Astrocyte (in vitro differentiated cells and primary cell): ENCODE measurements at regions not wholly inside any gene's neighbourhood (a gene's known extent, or its start where the extent isn't known, plus 50 kb on each side); places are given as distances from the start of the nearest gene placed in this dataset.

Experiments
- EZH2 ChIP-seq: IDR thresholded peaks from 2 replicates; pipeline ENCODE4 v1.6.1; 2012; ENCODE audit warnings: mild to moderate bottlenecking, low read length, inconsistent platforms; ENCODE audit not compliant: insufficient read depth
- TF ChIP-seq, protein P1 (sequence below): IDR thresholded peaks from 2 replicates; pipeline ENCODE4 v1.5.1; 2011; ENCODE audit warnings: low read depth, mild to moderate bottlenecking, inconsistent platforms, low read length, moderate library complexity; ENCODE audit not compliant: insufficient read depth

GRCh38 chr16:64202571-64202970, 919.3 kb downstream of the CDH11 start:
- TF ChIP-seq, protein P1, sequence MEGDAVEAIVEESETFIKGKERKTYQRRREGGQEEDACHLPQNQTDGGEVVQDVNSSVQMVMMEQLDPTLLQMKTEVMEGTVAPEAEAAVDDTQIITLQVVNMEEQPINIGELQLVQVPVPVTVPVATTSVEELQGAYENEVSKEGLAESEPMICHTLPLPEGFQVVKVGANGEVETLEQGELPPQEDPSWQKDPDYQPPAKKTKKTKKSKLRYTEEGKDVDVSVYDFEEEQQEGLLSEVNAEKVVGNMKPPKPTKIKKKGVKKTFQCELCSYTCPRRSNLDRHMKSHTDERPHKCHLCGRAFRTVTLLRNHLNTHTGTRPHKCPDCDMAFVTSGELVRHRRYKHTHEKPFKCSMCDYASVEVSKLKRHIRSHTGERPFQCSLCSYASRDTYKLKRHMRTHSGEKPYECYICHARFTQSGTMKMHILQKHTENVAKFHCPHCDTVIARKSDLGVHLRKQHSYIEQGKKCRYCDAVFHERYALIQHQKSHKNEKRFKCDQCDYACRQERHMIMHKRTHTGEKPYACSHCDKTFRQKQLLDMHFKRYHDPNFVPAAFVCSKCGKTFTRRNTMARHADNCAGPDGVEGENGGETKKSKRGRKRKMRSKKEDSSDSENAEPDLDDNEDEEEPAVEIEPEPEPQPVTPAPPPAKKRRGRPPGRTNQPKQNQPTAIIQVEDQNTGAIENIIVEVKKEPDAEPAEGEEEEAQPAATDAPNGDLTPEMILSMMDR, result no peak
- no peak for TF ChIP-seq EZH2
